ENCODE measurements at regions not wholly inside any gene's neighbourhood (a gene's known extent, or its start where the extent isn't known, plus 50 kb on each side); places are given as distances from the start of the nearest gene placed in this dataset.

DNA sequence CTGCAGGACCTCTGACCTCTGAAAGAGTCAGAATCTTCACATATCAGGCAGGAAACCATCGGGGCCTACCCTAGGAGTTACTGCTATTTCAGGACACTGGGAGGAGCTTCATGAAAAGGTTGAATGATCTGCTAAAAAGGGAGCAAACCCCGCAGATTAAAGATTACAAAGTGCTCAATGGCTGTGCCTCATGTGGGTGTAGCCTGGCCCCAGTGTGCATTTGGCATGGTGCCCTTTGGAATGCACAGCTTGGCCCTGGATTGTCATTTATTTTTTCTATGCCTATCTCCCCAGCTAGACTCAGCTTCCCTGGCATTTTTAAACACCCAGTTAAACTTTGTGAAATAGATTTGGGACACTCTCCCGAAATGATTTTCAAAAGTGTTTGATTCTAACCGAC lies 368.5 kb upstream of the SPTLC3 start:
- Mint-ChIP-seq H3K4me3 (no peak overlapping the region), H3K9me3 (no peaks in the 10 kb centered on the region)
- TF ChIP-seq CTCF (conservative IDR thresholded peaks at IDR 0.05): no peak

GRCh38 chr20:12641619-12642018 lies 367.2 kb upstream of the SPTLC3 start:
- DNase-seq (ENCODE audit: low read depth, low spot score): no peak
- Mint-ChIP-seq H3K4me1 (no peaks in the 10 kb centered on the region), H3K27ac (ENCODE audit: unreplicated experiment) (no peak overlapping the region), H3K36me3 (ENCODE audit: low read depth) (no peaks in the 10 kb centered on the region), H3K4me3 (no peak overlapping the region), H3K9me3 (no peaks in the 10 kb centered on the region), H3K27me3 (ENCODE audit: low read depth) (no peaks in the 10 kb centered on the region)
- no peak for TF ChIP-seq CTCF (conservative IDR thresholded peaks at IDR 0.05)

More for the DNA sequence above, 368.5 kb upstream of the SPTLC3 start:
- Mint-ChIP-seq H3K4me1 (no peaks in the 10 kb centered on the region), H3K36me3 (ENCODE audit: low read depth) (no peaks in the 10 kb centered on the region), H3K27me3 (ENCODE audit: low read depth) (no peaks in the 10 kb centered on the region), H3K27ac (ENCODE audit: unreplicated experiment) (no peak overlapping the region)
- no peak for DNase-seq (ENCODE audit: low read depth, low spot score)

GRCh38 chr20:12644461-12644860 lies 364.3 kb upstream of the SPTLC3 start:
- no peak for TF ChIP-seq CTCF (conservative IDR thresholded peaks at IDR 0.05)
- Mint-ChIP-seq H3K27me3 (ENCODE audit: low read depth) (no peaks in the 10 kb centered on the region), H3K36me3 (ENCODE audit: low read depth) (no peaks in the 10 kb centered on the region), H3K9me3 (no peaks in the 10 kb centered on the region), H3K27ac (ENCODE audit: unreplicated experiment) (no peak overlapping the region), H3K4me1 (no peaks in the 10 kb centered on the region), H3K4me3 (no peak overlapping the region)
- no peak for DNase-seq (ENCODE audit: low read depth, low spot score)

DNA sequence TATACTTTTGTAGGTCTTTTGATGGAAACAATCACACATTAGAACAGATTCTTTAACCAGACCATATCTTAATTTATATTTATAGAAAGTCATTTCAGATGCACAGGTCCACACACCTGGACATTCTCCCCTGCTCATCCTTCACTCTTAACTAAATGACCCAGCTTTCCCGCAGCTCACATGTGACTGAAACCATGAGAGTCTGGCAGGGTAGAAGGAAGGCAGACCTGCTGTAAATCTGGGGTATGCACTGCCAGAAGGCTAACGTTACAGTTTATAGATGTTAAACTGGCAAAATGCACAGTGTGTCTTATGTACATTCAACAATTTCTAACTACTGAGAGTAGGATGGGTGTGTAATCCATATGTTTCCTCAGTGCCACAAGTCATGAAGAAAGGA lies 359.5 kb upstream of the SPTLC3 start:
- no peaks in the 10 kb centered on the region for H3K27me3 Mint-ChIP-seq (ENCODE audit: low read depth)
- TF ChIP-seq CTCF (conservative IDR thresholded peaks at IDR 0.05): no peak
- no peaks in the 10 kb centered on the region for H3K4me1 Mint-ChIP-seq
- H3K4me3 Mint-ChIP-seq: no peak overlapping the region
- H3K36me3 Mint-ChIP-seq (ENCODE audit: low read depth): no peaks in the 10 kb centered on the region
- DNase-seq (ENCODE audit: low read depth, low spot score): no peak
- H3K9me3 Mint-ChIP-seq: no peaks in the 10 kb centered on the region
- peak overlapping the region; percentile 8 for H3K27ac Mint-ChIP-seq (ENCODE audit: unreplicated experiment)

DNA sequence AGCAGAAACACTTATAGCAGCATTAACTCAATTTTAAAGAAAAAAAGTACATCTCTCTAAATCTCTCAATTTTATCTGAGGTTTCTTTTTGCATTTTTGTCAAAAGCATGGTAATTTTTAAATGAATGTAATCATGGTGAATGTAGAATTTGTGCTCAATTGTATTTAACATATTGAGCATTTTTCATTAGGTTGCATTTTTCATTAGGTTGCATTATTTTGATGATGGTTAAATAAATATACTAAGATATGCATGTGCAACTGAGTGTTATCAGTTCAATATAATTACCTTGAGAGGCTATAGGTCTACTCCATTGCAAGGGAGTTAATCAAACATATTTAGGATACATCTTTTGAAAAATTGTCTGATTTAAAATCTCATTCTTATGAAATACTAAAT lies 355.1 kb upstream of the SPTLC3 start:
- Mint-ChIP-seq H3K4me3 (no peak overlapping the region), H3K9me3 (peaks cover 3% of the 10 kb centered on the region), H3K4me1 (no peaks in the 10 kb centered on the region), H3K27ac (ENCODE audit: unreplicated experiment) (no peak overlapping the region), H3K27me3 (ENCODE audit: low read depth) (no peaks in the 10 kb centered on the region), H3K36me3 (ENCODE audit: low read depth) (no peaks in the 10 kb centered on the region)
- no peak for DNase-seq (ENCODE audit: low read depth, low spot score)
- no peak for TF ChIP-seq CTCF (conservative IDR thresholded peaks at IDR 0.05)

DNA sequence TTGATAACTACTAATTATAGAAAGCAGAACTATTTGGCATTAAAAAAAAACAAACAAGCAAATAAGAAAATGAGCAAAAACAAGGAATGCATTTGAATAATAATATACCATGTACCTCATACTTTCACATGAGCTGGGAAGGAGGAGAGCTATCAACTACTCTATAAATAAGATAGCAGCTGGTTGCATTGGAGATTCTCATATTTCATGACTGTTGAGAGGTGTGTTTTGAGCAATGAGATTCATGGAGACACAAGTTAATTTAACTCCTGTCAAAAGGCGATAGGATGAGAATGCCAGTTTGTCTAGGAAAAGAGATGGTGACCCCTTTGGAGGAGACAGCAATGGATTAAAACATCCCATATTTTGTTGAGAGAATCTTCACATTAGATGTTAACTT lies 348.8 kb upstream of the SPTLC3 start:
- no peaks in the 10 kb centered on the region for H3K27me3 Mint-ChIP-seq (ENCODE audit: low read depth)
- no peak for DNase-seq (ENCODE audit: low read depth, low spot score)
- no peak for TF ChIP-seq CTCF (conservative IDR thresholded peaks at IDR 0.05)
- peaks cover 9% of the 10 kb centered on the region for H3K9me3 Mint-ChIP-seq
- H3K27ac Mint-ChIP-seq (ENCODE audit: unreplicated experiment): no peak overlapping the region
- H3K4me3 Mint-ChIP-seq: no peak overlapping the region
- H3K4me1 Mint-ChIP-seq: no peaks in the 10 kb centered on the region
- H3K36me3 Mint-ChIP-seq (ENCODE audit: low read depth): no peaks in the 10 kb centered on the region

Measured in neural crest cell (in vitro differentiated cells).